ENCODE measurements at regions not wholly inside any gene's neighbourhood (a gene's known extent, or its start where the extent isn't known, plus 50 kb on each side); places are given as distances from the start of the nearest gene placed in this dataset.

DNA sequence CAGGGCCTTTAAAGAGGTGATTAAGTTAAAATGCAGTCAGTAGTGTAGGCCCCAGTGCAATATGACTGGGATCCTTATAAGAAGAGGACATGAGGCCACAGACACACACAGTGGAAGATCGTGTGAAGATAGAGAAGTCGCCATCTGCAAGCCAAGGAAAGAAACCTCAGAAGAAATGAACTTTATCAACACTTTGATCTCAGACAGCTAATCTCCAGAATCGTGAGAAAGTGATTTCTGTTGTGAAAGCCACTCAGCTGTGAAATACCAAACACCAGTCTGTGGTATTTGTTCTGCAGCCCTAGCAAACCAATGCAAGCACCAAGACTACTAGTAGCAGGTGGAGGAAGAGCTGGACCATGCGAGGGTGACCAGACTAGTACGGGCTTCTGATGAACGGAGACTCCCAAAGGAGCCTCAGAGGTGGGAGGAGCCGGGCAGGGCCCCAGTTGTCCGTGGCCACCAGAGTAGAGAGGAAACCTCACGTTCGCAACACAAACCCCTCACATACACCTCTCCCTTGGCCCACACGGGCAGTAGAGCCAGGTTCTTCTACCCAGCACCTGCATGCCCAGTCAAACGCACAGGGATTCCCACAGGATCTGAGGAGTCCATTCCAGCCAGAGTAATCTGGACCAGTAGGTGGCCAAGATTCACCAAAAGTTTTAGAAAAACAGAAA, 243.0 kb downstream of the TTC8 start:
- Histone ChIP-seq H3K27me3 (no peaks in the 10 kb centered on the region), H3K27ac (no peak overlapping the region), H3K9me3 (ENCODE audit: low read depth) (no peaks in the 10 kb centered on the region), H3K4me3 (no peak overlapping the region), H3K36me3 (no peaks in the 10 kb centered on the region), H3K4me1 (ENCODE audit: low read depth) (no peaks in the 10 kb centered on the region)
- TF ChIP-seq, protein P1, sequence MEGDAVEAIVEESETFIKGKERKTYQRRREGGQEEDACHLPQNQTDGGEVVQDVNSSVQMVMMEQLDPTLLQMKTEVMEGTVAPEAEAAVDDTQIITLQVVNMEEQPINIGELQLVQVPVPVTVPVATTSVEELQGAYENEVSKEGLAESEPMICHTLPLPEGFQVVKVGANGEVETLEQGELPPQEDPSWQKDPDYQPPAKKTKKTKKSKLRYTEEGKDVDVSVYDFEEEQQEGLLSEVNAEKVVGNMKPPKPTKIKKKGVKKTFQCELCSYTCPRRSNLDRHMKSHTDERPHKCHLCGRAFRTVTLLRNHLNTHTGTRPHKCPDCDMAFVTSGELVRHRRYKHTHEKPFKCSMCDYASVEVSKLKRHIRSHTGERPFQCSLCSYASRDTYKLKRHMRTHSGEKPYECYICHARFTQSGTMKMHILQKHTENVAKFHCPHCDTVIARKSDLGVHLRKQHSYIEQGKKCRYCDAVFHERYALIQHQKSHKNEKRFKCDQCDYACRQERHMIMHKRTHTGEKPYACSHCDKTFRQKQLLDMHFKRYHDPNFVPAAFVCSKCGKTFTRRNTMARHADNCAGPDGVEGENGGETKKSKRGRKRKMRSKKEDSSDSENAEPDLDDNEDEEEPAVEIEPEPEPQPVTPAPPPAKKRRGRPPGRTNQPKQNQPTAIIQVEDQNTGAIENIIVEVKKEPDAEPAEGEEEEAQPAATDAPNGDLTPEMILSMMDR (IDR thresholded peaks at IDR 0.05; ENCODE audit: low read depth, low read length) = no peak
- no peak for DNase-seq (ENCODE audit: low read depth in 1 of 2, low spot score in 1 of 2)

DNA sequence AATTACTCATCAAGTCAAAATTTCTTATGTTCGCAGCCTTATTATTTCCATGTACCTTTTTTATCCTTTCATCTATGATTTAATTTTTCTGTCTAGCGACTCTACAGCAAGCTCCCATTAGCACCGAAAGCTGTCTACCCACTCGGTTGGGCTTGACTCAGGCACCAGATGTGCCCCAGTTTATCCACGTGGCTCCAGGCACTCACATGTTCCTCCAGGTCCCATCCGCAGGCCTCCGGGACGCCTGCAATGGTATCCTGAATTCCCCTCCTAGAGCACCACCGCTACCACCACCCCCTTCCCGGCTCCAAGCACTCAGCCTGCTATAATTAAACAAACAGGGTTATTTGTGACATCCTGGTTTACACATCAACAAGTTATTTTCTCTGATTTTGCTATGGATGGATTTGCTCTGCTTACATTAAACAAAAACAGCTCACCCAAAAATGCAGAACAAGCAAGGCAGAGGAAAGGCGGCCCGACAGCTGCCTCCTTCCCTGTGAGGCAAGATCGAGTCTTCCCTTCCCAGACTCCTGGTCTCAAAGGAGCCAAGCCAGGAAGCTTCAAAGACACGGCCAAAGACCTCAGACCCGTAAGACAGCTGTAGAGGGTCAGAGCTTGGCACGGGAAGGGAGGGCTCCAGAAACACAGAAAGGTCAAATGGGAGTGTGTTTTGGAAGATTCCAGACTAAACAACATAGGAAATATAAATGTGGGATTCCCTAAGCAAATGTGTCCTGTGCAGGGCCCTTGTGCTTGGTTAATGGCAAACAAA, 253.8 kb downstream of the TTC8 start:
- TF ChIP-seq, protein P1 (IDR thresholded peaks at IDR 0.05; ENCODE audit: low read depth, low read length) = no peak
- Histone ChIP-seq H3K36me3 (no peaks in the 10 kb centered on the region), H3K27ac (no peak overlapping the region), H3K27me3 (no peaks in the 10 kb centered on the region), H3K9me3 (ENCODE audit: low read depth) (no peaks in the 10 kb centered on the region), H3K4me1 (ENCODE audit: low read depth) (no peaks in the 10 kb centered on the region), H3K4me3 (no peak overlapping the region)
- DNase-seq (ENCODE audit: low read depth in 1 of 2, low spot score in 1 of 2) = no peak

DNA sequence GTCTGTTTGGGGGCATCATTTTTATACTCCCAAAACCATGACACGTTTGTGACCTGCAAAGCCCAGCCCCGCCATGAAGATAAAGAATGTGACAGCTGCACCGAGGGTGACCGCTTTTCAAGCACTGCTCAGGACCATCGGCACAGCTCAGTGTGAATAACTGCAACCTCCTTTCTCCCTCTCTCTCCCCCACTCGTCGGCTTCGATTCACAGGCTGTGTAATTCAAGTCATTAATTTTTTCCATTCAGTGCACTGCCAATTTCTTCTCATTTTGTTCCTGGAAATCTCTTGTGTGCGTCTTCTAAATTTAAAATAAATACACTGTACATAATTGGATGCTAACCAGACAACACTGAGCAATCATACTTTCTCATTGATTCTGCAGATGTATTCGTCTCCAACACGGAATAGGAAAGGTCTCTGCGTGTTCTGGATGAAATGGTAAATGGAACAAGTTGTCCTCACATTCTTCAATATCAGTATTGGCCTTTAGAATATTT, 260.8 kb downstream of the TTC8 start:
- Histone ChIP-seq H3K27me3 (no peaks in the 10 kb centered on the region), H3K4me1 (ENCODE audit: low read depth) (no peaks in the 10 kb centered on the region), H3K9me3 (ENCODE audit: low read depth) (no peaks in the 10 kb centered on the region), H3K27ac (no peak overlapping the region), H3K36me3 (no peaks in the 10 kb centered on the region), H3K4me3 (no peak overlapping the region)
- DNase-seq (ENCODE audit: low read depth in 1 of 2, low spot score in 1 of 2) = peak in 1 of 2 donors; percentile 14
- TF ChIP-seq, protein P1 (IDR thresholded peaks at IDR 0.05; ENCODE audit: low read depth, low read length) = no peak

DNA sequence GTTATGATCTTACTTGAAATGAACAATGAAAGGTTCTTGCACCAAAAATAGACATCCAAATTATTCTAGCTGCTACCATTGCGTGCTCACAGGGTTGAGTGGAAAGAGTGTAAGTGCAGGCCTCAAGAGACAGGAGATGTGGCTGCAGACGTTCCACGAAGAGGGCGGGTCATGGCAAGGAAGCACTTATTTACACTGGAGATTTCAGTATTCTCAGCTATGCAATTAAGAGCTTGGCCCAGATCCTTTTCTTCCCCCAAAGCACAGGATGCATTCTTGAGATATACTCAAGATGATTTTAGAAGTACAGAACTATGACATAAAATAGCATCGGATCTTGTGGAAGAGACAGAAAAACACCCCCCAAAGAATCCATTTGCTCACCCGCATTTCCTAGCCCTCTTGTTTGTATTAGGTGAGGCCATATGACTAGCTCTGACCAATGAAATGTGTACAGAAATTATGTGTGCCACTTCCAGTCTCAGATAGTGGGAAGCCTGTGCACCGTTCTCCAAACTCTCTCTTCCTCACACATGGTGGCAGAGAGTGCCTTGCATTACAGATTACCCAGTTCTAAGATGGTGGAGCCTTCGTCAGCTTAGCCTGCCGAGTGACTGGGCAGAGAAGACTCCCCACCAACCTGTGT, 261.4 kb downstream of the TTC8 start:
- no peak overlapping the region for H3K4me3 ChIP-seq
- H3K27ac ChIP-seq = no peak overlapping the region
- no peaks in the 10 kb centered on the region for H3K36me3 ChIP-seq
- H3K9me3 ChIP-seq (ENCODE audit: low read depth) = no peaks in the 10 kb centered on the region
- TF ChIP-seq, protein P1 (IDR thresholded peaks at IDR 0.05; ENCODE audit: low read depth, low read length) = no peak
- DNase-seq (ENCODE audit: low read depth in 1 of 2, low spot score in 1 of 2) = peak in 1 of 2 donors; percentile 47
- H3K4me1 ChIP-seq (ENCODE audit: low read depth) = no peaks in the 10 kb centered on the region
- no peaks in the 10 kb centered on the region for H3K27me3 ChIP-seq

DNA sequence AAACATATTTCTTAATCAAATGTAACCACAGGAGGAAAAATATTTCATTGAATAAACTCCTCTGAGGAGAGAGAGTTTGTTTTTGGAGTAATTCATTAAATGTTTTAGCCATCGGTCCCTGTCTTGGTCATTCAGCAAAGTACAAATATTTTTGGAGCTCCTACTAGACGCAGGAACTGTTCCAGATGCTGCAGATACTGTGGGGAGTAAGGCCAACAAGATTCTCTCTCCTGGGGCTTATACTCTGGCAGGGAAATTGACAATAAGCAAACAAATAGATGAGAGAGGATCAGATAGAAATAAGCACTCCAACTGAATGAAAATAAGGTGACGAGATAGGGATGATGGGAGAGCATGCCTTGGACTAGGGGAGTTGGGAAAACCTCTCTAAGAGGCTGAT, 264.1 kb downstream of the TTC8 start:
- H3K9me3 ChIP-seq (ENCODE audit: low read depth) = no peaks in the 10 kb centered on the region
- DNase-seq (ENCODE audit: low read depth in 1 of 2, low spot score in 1 of 2) = no peak
- TF ChIP-seq, protein P1 (IDR thresholded peaks at IDR 0.05; ENCODE audit: low read depth, low read length) = no peak
- H3K4me3 ChIP-seq = no peak overlapping the region
- no peak overlapping the region for H3K27ac ChIP-seq
- H3K36me3 ChIP-seq = no peaks in the 10 kb centered on the region
- no peaks in the 10 kb centered on the region for H3K27me3 ChIP-seq
- H3K4me1 ChIP-seq (ENCODE audit: low read depth) = no peaks in the 10 kb centered on the region
